ENCODE measurements at regions not wholly inside any gene's neighbourhood (a gene's known extent, or its start where the extent isn't known, plus 50 kb on each side); places are given as distances from the start of the nearest gene placed in this dataset.

DNA sequence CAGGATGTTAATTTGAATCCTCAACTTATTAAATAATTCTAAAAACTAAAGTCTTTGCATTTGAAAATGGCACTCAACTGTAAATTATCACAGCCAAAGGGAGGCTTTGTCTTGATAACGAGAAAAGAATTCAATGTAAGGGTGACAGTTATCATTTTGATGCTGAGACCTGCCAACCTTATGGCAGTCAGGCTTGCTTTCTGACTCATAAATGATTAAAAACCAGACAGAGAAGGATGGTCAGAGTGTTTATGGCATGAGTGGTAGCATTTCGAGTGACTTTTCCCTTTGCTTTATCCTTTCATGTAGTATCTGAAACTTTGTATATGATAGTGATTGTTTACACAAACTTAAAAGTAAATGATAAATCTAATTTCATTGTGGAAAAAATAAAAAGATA, 53.9 kb upstream of the EPC2 start:
- TF ChIP-seq POLR2A (IDR thresholded peaks at IDR 0.05; ENCODE audit: low read depth, low read length) (no peak), POLR2AphosphoS5 (IDR thresholded peaks at IDR 0.05; ENCODE audit: low read depth, low read length) (no peak), TAF1 (IDR thresholded peaks at IDR 0.05; ENCODE audit: borderline replicate concordance, low read depth, low read length) (no peak)
